ENCODE measurements at regions not wholly inside any gene's neighbourhood (a gene's known extent, or its start where the extent isn't known, plus 50 kb on each side); places are given as distances from the start of the nearest gene placed in this dataset.

DNA sequence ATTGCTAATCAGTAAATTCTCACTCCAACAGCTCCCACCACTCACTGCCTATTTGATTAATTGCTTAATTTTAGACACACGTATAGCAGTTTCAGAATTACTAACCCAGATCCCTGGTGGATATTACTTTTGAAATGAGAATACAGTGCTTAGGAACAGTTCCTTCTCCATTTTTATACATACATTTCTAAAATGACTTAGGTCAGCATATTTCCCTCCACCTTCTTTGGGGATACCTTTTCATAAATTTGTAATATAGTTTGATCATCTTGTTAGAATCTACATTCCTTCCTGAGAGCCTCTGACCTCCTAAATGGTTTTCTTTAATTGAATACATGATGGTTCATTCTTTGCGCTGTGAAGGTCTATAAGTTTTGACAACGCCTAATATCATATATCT, 279.8 kb upstream of the NETO1 start:
- TF ChIP-seq, protein P1, sequence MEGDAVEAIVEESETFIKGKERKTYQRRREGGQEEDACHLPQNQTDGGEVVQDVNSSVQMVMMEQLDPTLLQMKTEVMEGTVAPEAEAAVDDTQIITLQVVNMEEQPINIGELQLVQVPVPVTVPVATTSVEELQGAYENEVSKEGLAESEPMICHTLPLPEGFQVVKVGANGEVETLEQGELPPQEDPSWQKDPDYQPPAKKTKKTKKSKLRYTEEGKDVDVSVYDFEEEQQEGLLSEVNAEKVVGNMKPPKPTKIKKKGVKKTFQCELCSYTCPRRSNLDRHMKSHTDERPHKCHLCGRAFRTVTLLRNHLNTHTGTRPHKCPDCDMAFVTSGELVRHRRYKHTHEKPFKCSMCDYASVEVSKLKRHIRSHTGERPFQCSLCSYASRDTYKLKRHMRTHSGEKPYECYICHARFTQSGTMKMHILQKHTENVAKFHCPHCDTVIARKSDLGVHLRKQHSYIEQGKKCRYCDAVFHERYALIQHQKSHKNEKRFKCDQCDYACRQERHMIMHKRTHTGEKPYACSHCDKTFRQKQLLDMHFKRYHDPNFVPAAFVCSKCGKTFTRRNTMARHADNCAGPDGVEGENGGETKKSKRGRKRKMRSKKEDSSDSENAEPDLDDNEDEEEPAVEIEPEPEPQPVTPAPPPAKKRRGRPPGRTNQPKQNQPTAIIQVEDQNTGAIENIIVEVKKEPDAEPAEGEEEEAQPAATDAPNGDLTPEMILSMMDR (IDR thresholded peaks at IDR 0.05; ENCODE audit: partially characterized antibody, unreplicated experiment), result no peak
- no peak overlapping the region for H3K27ac Mint-ChIP-seq (ENCODE audit: unreplicated experiment)
- no peaks in the 10 kb centered on the region for H3K4me1 Mint-ChIP-seq (ENCODE audit: low read depth, unreplicated experiment)
- no peaks in the 10 kb centered on the region for H3K27me3 Mint-ChIP-seq (ENCODE audit: unreplicated experiment)
- DNase-seq, result no peak
- no peak overlapping the region for H3K4me3 Mint-ChIP-seq (ENCODE audit: unreplicated experiment)
- no peaks in the 10 kb centered on the region for H3K9me3 Mint-ChIP-seq (ENCODE audit: unreplicated experiment)
- H3K36me3 Mint-ChIP-seq (ENCODE audit: unreplicated experiment), result no peaks in the 10 kb centered on the region

DNA sequence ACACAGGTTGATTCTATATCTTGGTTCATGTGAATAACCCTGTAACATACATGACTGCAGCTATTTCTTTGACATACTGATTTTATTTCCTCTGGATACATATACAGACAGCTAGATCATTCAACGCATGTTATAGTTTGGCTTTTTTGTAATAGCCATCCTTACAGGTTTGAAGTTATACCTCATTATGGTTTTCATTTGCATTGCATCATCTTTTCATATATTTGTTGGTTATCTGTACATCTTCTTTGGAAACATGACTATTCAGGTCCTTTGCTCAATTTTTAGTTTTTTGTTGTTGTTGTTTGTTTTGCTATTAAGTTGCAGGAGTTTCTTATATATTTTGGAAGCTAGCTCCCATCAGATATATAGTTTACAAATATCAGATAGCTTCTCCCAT, 276.2 kb upstream of the NETO1 start:
- H3K4me1 Mint-ChIP-seq (ENCODE audit: low read depth, unreplicated experiment), result no peaks in the 10 kb centered on the region
- TF ChIP-seq, protein P1 (IDR thresholded peaks at IDR 0.05; ENCODE audit: partially characterized antibody, unreplicated experiment), result no peak
- H3K36me3 Mint-ChIP-seq (ENCODE audit: unreplicated experiment), result no peaks in the 10 kb centered on the region
- no peak overlapping the region for H3K4me3 Mint-ChIP-seq (ENCODE audit: unreplicated experiment)
- no peak for DNase-seq
- H3K27ac Mint-ChIP-seq (ENCODE audit: unreplicated experiment), result no peak overlapping the region
- H3K27me3 Mint-ChIP-seq (ENCODE audit: unreplicated experiment), result no peaks in the 10 kb centered on the region
- H3K9me3 Mint-ChIP-seq (ENCODE audit: unreplicated experiment), result no peaks in the 10 kb centered on the region

DNA sequence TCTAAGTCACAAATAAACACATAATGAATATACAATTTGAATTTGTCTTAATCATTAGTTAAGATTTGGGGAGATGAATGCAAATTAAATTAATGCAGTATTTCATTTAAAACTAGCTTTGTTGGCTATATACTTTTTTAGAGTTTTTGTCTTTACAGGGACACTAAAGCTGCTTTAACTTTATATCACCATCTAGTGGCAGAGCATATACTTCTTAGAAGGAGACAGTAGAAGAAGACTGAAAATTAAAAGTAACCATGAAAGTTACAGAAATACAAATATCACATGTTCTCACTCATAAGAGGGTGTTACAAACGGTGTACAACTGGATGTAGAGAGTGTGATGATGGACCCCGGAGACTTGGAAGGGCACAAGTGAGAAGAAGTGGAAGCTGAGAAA, 268.3 kb upstream of the NETO1 start:
- Mint-ChIP-seq H3K4me1 (ENCODE audit: low read depth, unreplicated experiment) (no peaks in the 10 kb centered on the region), H3K9me3 (ENCODE audit: unreplicated experiment) (no peaks in the 10 kb centered on the region), H3K27ac (ENCODE audit: unreplicated experiment) (no peak overlapping the region), H3K27me3 (ENCODE audit: unreplicated experiment) (no peaks in the 10 kb centered on the region), H3K4me3 (ENCODE audit: unreplicated experiment) (no peak overlapping the region), H3K36me3 (ENCODE audit: unreplicated experiment) (no peaks in the 10 kb centered on the region)
- TF ChIP-seq, protein P1 (IDR thresholded peaks at IDR 0.05; ENCODE audit: partially characterized antibody, unreplicated experiment), result no peak
- DNase-seq, result no peak

DNA sequence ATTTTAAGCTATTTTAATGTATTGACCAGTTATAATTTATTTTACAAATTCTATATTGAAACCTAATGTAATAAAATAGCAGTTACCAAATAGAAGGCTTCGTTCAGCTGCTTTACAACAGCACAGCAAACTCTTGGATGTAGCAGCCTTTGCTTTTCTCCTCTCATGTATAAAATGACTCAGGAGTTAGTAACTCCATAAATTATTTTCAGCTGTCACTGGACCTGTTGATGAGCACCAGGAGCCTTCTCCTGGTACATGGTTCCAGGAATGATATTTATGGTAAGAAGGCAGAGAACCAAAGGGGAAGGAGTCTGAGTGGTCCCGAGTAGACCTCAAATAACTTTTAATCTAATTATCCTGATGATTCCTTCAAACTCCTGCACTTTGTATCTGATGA, 256.4 kb upstream of the NETO1 start:
- Mint-ChIP-seq H3K36me3 (ENCODE audit: unreplicated experiment) (no peaks in the 10 kb centered on the region), H3K4me3 (ENCODE audit: unreplicated experiment) (no peak overlapping the region), H3K27me3 (ENCODE audit: unreplicated experiment) (no peaks in the 10 kb centered on the region), H3K9me3 (ENCODE audit: unreplicated experiment) (peaks cover 2% of the 10 kb centered on the region), H3K27ac (ENCODE audit: unreplicated experiment) (no peak overlapping the region), H3K4me1 (ENCODE audit: low read depth, unreplicated experiment) (no peaks in the 10 kb centered on the region)
- no peak for DNase-seq
- TF ChIP-seq, protein P1 (IDR thresholded peaks at IDR 0.05; ENCODE audit: partially characterized antibody, unreplicated experiment), result no peak

DNA sequence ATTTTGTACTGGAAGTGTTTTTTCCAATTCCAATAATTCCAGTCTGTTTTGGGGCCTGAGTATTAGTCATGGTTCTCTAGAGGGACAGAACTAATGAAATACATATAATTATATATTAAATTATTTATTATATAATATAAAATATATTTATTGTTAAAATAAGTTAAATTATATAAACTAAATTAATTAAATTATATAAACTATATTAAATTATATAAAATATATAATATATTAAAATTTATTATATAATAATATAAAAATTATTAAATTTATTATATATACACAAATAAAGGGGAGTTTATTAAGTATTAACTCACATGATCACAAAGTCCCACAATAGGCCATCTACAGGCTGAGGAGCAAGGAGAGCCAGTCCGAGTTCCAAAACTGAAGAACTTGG, 253.4 kb upstream of the NETO1 start:
- TF ChIP-seq, protein P1 (IDR thresholded peaks at IDR 0.05; ENCODE audit: partially characterized antibody, unreplicated experiment), result no peak
- Mint-ChIP-seq H3K4me3 (ENCODE audit: unreplicated experiment) (no peak overlapping the region), H3K27ac (ENCODE audit: unreplicated experiment) (no peak overlapping the region)

More for the DNA sequence above, 253.4 kb upstream of the NETO1 start:
- no peaks in the 10 kb centered on the region for H3K4me1 Mint-ChIP-seq (ENCODE audit: low read depth, unreplicated experiment)
- no peaks in the 10 kb centered on the region for H3K27me3 Mint-ChIP-seq (ENCODE audit: unreplicated experiment)
- no peaks in the 10 kb centered on the region for H3K36me3 Mint-ChIP-seq (ENCODE audit: unreplicated experiment)
- no peaks in the 10 kb centered on the region for H3K9me3 Mint-ChIP-seq (ENCODE audit: unreplicated experiment)
- no peak for DNase-seq

All from glutamatergic neuron (in vitro differentiated cells).